ENCODE measurements at regions not wholly inside any gene's neighbourhood (a gene's known extent, or its start where the extent isn't known, plus 50 kb on each side); places are given as distances from the start of the nearest gene placed in this dataset.

DNA sequence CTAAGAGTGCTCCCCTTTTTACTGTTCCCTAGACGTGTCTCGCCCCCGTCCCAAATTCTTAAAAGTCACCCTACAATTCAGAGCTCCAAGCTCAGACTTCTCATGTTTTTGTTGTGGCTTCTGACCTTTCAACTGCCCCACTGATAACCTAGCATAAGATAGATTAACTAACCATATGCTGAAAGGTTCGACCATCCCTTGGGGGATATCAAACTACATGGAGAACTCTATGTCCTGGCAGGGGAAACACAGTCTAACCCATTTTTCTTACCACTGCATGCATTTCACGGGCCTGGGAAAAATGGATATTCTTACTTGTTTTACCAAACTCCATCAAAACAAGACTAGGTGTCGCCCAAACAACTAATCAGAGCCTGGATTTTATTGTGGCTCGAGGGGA lies 236.4 kb upstream of the MID1 start:
- TF ChIP-seq, protein P1, sequence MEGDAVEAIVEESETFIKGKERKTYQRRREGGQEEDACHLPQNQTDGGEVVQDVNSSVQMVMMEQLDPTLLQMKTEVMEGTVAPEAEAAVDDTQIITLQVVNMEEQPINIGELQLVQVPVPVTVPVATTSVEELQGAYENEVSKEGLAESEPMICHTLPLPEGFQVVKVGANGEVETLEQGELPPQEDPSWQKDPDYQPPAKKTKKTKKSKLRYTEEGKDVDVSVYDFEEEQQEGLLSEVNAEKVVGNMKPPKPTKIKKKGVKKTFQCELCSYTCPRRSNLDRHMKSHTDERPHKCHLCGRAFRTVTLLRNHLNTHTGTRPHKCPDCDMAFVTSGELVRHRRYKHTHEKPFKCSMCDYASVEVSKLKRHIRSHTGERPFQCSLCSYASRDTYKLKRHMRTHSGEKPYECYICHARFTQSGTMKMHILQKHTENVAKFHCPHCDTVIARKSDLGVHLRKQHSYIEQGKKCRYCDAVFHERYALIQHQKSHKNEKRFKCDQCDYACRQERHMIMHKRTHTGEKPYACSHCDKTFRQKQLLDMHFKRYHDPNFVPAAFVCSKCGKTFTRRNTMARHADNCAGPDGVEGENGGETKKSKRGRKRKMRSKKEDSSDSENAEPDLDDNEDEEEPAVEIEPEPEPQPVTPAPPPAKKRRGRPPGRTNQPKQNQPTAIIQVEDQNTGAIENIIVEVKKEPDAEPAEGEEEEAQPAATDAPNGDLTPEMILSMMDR (IDR thresholded peaks at IDR 0.05), result no peak
- no peak for TF ChIP-seq EZH2phosphoT487 (IDR thresholded peaks at IDR 0.05)

Data from neural progenitor cell (in vitro differentiated cells).